ENCODE measurements at regions not wholly inside any gene's neighbourhood (a gene's known extent, or its start where the extent isn't known, plus 50 kb on each side); places are given as distances from the start of the nearest gene placed in this dataset.
"Not testable (repeated sequence)": the region's sequence is repeated elsewhere in the genome, so short reads cannot be mapped to it uniquely, and the experiment has no call there.

DNA sequence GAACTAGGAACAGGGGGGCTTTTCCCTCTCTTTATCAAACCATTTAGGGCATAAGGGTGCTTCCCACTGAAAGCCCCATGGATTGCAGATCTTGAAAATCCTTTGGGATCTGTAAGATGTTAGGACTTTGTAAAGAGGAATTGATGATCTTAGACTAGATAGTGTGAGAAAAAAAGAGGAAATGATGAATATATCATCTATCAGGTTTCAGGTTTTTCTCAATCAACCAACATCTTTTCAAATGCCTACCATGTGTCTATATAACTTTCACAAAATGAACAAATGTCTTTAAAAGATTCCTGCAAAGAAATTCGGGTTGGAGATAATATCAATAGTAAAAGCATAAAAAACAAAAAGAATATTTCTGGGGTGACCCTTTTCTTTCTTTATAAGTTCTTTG is 50.1 kb downstream of the KCNC4 start:
- Histone ChIP-seq H3K27ac (no peak overlapping the region), H4K20me1 (no peaks in the 10 kb centered on the region), H3K4me3 (no peak overlapping the region), H3K4me1 (peaks cover 8% of the 10 kb centered on the region), H3K4me2 (no peak overlapping the region), H3K36me3 (no peaks in the 10 kb centered on the region), H3K27me3 (no peaks in the 10 kb centered on the region), H3K9ac (no peak overlapping the region), H3K9me3 (no peaks in the 10 kb centered on the region)
- no peak for TF ChIP-seq Cebpa-rat (IDR thresholded peaks at IDR 0.05)

DNA sequence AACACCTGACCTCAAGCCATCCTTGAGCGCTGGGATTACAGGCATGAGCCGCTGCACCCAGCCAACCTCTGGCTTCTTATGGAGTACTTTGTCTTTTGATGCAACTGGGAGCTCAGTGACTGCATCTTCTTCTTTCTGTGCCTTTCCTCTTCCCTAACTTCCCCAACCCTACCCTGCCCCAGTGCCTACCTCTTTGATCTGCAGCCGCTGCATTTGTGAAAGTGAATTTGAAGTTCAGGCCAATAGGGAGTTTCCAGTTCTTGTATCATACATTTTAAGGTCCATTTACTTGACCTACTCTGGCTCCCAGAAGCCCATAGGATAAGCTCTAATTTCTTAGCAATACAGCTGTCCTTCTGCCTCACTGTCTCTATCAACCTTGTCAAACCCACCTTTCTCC is 52.2 kb downstream of the KCNC4 start:
- H3K4me1 ChIP-seq: no peaks in the 10 kb centered on the region
- no peak overlapping the region for H3K9ac ChIP-seq
- TF ChIP-seq Cebpa-rat (IDR thresholded peaks at IDR 0.05): no peak
- H4K20me1 ChIP-seq: no peaks in the 10 kb centered on the region
- H3K4me3 ChIP-seq: no peak overlapping the region
- no peaks in the 10 kb centered on the region for H3K9me3 ChIP-seq
- no peak overlapping the region for H3K27ac ChIP-seq
- H3K4me2 ChIP-seq: no peak overlapping the region
- H3K27me3 ChIP-seq: no peaks in the 10 kb centered on the region
- no peaks in the 10 kb centered on the region for H3K36me3 ChIP-seq

DNA sequence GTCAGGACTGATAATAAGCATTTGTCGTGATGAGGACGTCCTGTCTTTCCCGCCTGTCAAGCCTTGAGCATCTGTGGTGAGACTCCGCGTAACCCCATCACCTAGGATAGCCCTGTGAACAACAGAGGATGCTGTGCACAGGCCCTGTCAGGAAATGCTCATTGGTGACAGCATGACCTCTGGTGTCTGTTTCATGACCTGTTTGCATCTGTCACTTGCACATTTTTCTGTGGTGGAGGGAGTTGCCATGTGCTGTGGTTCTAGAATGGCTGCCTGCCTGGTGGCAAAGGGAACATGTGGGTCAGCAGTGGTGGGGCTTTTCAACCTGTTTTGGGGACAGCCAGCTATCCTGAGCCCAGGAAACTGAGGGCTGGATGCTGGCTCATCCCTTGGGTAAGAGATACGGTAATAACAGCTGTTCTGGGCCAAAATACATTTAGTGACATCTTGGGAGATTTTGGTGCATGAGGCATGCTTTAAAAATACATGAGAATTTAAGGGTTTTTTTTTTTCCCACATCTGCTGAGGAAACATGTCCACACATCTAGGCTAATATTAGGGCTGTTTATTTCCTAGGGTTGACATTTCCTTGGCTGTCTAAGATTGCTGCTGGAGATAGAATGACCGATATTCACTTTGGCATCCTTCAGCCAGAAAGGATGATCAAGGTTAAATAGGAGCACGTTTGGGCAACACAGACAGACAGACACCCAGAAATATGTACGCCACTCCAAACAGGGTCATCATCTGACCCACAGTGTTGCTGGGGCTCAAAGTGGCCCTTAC is 52.9 kb downstream of the KCNC4 start:
- no peaks in the 10 kb centered on the region for H3K36me3 ChIP-seq
- no peak overlapping the region for H3K27ac ChIP-seq
- H3K9me3 ChIP-seq: no peaks in the 10 kb centered on the region
- H3K9ac ChIP-seq: no peak overlapping the region
- no peaks in the 10 kb centered on the region for H3K27me3 ChIP-seq
- H3K4me1 ChIP-seq: no peaks in the 10 kb centered on the region
- TF ChIP-seq Cebpa-rat (IDR thresholded peaks at IDR 0.05): no peak
- no peak overlapping the region for H3K4me3 ChIP-seq
- H4K20me1 ChIP-seq: no peaks in the 10 kb centered on the region
- H3K4me2 ChIP-seq: no peak overlapping the region

DNA sequence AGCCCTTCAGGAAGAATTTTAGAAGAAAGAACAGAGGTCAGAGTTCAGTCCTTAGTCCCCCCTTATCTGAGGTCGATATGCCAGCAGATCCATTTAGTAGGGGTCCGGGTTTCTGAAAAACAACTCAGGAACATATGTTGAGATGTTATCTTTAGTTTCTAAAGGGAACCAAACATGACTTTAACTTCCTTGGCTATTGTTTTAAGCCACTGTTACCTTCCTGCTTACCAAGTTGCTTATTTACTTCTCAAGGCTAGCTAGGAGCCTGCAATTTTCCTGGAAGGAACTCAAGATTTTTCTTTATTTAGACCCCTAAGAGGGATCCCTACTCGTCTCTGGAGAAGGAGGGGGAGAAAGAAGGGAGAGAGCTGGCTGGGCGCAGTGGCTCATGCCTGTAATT is 54.3 kb downstream of the KCNC4 start:
- Histone ChIP-seq H3K4me2 (no peak overlapping the region), H3K9me3 (no peaks in the 10 kb centered on the region), H3K36me3 (no peaks in the 10 kb centered on the region), H3K4me3 (no peak overlapping the region), H4K20me1 (no peaks in the 10 kb centered on the region), H3K9ac (no peak overlapping the region), H3K27me3 (no peaks in the 10 kb centered on the region), H3K27ac (no peak overlapping the region), H3K4me1 (no peaks in the 10 kb centered on the region)
- no peak for TF ChIP-seq Cebpa-rat (IDR thresholded peaks at IDR 0.05)

DNA sequence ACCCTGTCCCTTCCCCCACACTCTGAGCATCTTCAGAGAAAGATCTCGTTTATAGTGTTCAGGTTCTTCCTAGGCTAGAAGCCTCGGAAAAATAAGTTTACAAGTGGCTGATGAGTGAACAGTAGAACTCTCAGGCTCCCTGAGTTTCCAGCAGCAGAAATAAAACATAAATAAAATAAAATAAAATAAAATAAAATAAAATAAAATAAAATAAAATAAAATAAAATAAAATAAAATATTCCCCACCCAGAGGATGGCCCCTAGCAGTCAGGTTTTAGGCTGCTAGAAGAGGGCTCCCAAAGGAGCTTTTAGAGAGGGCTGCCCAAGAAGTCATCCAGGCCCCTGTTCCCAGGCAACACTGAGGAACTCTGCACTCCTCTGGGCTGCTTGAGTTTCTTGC is 55.1 kb downstream of the KCNC4 start:
- no peaks in the 10 kb centered on the region for H3K27me3 ChIP-seq
- H3K4me3 ChIP-seq: no peak overlapping the region
- no peak overlapping the region for H3K27ac ChIP-seq
- no peaks in the 10 kb centered on the region for H3K9me3 ChIP-seq
- no peaks in the 10 kb centered on the region for H3K4me1 ChIP-seq
- H3K9ac ChIP-seq: no peak overlapping the region
- H3K36me3 ChIP-seq: no peaks in the 10 kb centered on the region
- no peaks in the 10 kb centered on the region for H4K20me1 ChIP-seq
- H3K4me2 ChIP-seq: no peak overlapping the region
- TF ChIP-seq Cebpa-rat (IDR thresholded peaks at IDR 0.05): no peak

DNA sequence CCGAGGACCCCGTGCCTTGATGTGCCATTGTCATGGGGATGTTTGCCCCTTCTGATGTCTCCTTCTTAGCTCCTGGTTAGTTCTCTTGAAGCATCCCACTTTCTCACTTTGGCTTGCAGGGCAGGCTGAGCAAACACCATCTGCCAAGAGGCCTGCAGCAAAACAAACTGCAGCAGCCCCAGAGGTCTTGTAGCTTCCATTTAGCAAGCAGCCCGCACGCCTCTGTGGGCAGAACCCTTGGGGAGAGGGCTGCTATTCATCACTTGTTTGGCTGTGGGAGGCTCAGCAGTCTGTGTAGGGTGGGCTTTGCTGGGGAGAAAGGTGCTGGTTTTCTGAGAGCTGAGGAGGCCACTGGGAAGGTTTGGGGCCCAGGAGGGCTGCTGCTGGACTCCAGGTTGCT is 56.7 kb downstream of the KCNC4 start:
- H4K20me1 ChIP-seq: no peaks in the 10 kb centered on the region
- H3K27ac ChIP-seq: no peak overlapping the region
- H3K9me3 ChIP-seq: no peaks in the 10 kb centered on the region
- no peaks in the 10 kb centered on the region for H3K36me3 ChIP-seq
- H3K4me1 ChIP-seq: no peaks in the 10 kb centered on the region
- H3K27me3 ChIP-seq: no peaks in the 10 kb centered on the region
- no peak for TF ChIP-seq Cebpa-rat (IDR thresholded peaks at IDR 0.05)
- no peak overlapping the region for H3K4me3 ChIP-seq
- H3K9ac ChIP-seq: no peak overlapping the region
- no peak overlapping the region for H3K4me2 ChIP-seq

DNA sequence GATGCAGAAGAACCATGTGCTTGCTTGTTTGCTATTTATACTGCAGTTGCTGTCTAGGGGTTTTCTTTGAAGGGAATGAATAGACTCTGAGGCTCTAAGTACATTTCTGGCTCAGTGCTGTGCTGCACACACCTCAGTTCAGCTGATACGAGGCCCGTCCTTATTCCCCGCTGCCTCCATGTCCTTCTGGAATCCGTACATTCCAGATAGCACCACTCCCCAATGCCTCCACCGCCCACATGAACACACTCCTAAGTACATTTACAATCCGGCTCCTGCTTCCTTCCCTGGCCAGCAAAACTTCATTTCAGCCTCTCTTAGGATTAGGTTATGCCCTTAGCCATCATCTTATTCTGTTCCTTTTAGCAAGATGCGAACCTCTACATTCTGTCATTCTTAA is 57.1 kb downstream of the KCNC4 start:
- H3K36me3 ChIP-seq: no peaks in the 10 kb centered on the region
- H3K27me3 ChIP-seq: no peaks in the 10 kb centered on the region
- H3K27ac ChIP-seq: no peak overlapping the region
- no peak overlapping the region for H3K4me2 ChIP-seq
- H4K20me1 ChIP-seq: no peaks in the 10 kb centered on the region
- H3K9me3 ChIP-seq: no peaks in the 10 kb centered on the region
- H3K9ac ChIP-seq: no peak overlapping the region
- no peaks in the 10 kb centered on the region for H3K4me1 ChIP-seq
- no peak overlapping the region for H3K4me3 ChIP-seq
- TF ChIP-seq Cebpa-rat (IDR thresholded peaks at IDR 0.05): no peak

DNA sequence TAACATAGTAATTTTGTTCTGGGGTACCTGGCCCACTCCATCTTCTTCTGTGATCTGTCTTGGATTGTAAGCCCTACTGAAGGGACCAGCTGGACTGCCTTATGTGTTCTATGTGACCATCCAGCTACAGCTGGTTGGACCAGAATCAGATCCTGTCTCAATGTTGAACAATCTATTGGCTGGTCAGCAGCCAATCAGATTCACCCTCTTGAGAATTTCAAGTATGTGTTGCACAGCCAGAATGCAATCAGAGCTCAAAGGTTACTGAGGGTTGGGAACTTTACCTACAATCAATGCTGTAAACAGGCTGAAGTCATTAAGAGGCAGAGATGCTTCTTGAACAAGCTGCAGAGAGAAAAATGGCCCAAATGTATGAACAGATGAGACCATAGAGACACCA is 61.9 kb downstream of the KCNC4 start:
- Histone ChIP-seq H3K4me1 (no peaks in the 10 kb centered on the region), H3K27me3 (no peaks in the 10 kb centered on the region), H3K9ac (no peak overlapping the region), H3K4me2 (no peak overlapping the region), H4K20me1 (no peaks in the 10 kb centered on the region), H3K4me3 (no peak overlapping the region), H3K9me3 (no peaks in the 10 kb centered on the region), H3K27ac (no peak overlapping the region), H3K36me3 (no peaks in the 10 kb centered on the region)
- no peak for TF ChIP-seq Cebpa-rat (IDR thresholded peaks at IDR 0.05)

DNA sequence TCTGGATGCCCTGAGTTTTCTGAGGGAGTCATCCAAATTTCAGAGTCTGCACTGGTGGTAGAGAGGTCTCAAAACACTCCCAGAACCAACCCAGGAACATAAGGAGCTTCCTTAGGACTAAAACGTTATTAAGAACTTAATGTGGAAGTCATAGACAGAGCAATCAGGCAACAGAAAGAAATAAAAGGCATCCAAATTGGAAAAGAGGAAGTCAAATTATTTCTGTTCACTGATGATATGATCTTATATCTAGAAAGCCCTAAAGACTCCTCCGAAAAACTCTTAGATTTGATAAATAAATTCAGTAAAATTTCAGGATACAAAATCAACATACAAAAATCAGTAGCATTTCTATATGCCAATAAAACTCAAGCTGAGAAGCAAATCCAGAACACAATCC is 63.7 kb downstream of the KCNC4 start:
- not testable (repeated sequence) for H3K4me1 ChIP-seq, H3K36me3 ChIP-seq

DNA sequence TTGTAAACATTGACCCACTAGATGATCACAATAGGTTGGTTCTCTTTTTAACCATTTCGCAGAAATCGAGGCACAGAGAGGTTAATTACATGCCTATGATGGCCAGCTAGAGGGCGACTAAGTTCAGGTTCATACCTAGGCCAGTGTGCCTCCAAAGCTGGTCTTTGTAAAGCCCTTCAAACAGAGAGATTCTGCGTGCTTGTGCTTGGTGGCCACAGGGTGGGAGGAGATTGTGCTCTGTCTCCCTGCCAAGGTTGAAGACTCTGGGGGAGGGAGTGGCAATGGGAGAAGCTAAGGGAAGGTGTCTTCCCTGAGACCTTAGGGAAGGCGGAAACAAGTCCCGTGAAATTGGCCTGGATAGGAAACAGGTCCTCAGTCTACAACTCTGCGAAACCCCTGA is 59.1 kb upstream of the RBM15 start:
- TF ChIP-seq Cebpa-rat (IDR thresholded peaks at IDR 0.05): no peak
- Histone ChIP-seq H3K9me3 (no peaks in the 10 kb centered on the region), H3K4me1 (peaks cover 19% of the 10 kb centered on the region), H3K36me3 (no peaks in the 10 kb centered on the region), H3K4me3 (no peak overlapping the region), H3K27ac (no peak overlapping the region), H3K27me3 (no peaks in the 10 kb centered on the region), H3K9ac (no peak overlapping the region), H4K20me1 (no peaks in the 10 kb centered on the region), H3K4me2 (no peak overlapping the region)

More for the DNA sequence above, 63.7 kb downstream of the KCNC4 start:
- not testable (repeated sequence) for H3K9ac ChIP-seq, H4K20me1 ChIP-seq, H3K27ac ChIP-seq, H3K27me3 ChIP-seq, H3K9me3 ChIP-seq, H3K4me3 ChIP-seq, H3K4me2 ChIP-seq

DNA sequence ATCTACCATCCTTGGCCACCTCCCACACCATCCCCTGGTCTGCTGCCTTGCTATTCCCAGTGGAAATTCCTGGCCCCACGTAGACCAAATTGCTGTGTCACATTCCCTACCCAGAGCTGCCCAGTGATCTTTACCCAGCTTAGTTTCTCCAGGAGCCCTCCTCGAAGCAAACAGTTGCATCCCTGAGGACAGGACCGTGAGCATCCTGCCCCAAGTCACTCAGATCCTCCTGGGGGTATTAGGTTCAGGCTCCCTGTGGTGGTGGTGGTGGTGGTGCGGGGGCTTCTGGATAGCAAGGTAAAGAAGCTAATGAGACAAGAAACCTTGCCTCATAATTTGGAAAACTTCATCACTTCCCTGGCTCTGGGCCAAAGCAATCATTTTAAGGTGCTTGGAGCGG is 58.4 kb upstream of the RBM15 start:
- no peaks in the 10 kb centered on the region for H3K36me3 ChIP-seq
- no peak overlapping the region for H3K4me3 ChIP-seq
- no peak overlapping the region for H3K27ac ChIP-seq
- H3K27me3 ChIP-seq: no peaks in the 10 kb centered on the region
- peak overlapping the region; percentile 32; the same call in 1 of the 2 replicates for H3K4me2 ChIP-seq
- H3K4me1 ChIP-seq: peaks cover 19% of the 10 kb centered on the region
- H3K9ac ChIP-seq: no peak overlapping the region
- no peaks in the 10 kb centered on the region for H4K20me1 ChIP-seq
- no peak for TF ChIP-seq Cebpa-rat (IDR thresholded peaks at IDR 0.05)
- H3K9me3 ChIP-seq: no peaks in the 10 kb centered on the region
